ENCODE measurements at regions not wholly inside any gene's neighbourhood (a gene's known extent, or its start where the extent isn't known, plus 50 kb on each side); places are given as distances from the start of the nearest gene placed in this dataset.

DNA sequence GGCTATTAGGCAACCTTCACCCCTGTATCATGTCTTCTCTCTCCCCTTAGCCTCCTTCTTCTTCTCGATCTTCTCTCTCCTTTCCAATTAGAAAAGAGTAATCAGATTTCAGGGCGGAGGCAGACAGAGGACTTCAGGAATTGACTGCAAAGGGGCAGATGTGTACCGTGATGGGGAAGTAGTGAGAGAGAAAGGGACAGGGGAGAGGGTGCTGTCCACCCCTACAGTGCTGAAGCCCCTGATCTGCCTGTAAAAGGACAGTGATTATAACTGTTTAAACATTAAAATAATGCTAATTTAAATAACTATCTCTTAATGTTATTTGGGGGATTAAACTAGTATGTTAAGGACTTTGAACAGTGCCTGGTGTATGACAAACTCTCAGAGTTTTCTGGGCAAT, 178.5 kb downstream of the ACTR3 start:
- ATAC-seq (no peak), DNase-seq (no peak)
- Histone ChIP-seq H3K4me3 (no peak overlapping the region), H3K9me3 (no peaks in the 10 kb centered on the region), H3K27me3 (no peaks in the 10 kb centered on the region), H3K4me1 (no peaks in the 10 kb centered on the region), H3K36me3 (no peaks in the 10 kb centered on the region), H3K27ac (no peak overlapping the region)
- intact Hi-C loops (cut with DNase I; ENCODE audit: low total_unique reads), result no loop called here
- TF ChIP-seq, protein P1, sequence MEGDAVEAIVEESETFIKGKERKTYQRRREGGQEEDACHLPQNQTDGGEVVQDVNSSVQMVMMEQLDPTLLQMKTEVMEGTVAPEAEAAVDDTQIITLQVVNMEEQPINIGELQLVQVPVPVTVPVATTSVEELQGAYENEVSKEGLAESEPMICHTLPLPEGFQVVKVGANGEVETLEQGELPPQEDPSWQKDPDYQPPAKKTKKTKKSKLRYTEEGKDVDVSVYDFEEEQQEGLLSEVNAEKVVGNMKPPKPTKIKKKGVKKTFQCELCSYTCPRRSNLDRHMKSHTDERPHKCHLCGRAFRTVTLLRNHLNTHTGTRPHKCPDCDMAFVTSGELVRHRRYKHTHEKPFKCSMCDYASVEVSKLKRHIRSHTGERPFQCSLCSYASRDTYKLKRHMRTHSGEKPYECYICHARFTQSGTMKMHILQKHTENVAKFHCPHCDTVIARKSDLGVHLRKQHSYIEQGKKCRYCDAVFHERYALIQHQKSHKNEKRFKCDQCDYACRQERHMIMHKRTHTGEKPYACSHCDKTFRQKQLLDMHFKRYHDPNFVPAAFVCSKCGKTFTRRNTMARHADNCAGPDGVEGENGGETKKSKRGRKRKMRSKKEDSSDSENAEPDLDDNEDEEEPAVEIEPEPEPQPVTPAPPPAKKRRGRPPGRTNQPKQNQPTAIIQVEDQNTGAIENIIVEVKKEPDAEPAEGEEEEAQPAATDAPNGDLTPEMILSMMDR (IDR thresholded peaks at IDR 0.05 in 4 of 5, conservative IDR thresholded peaks at IDR 0.05 in 1 of 5), result no peak
- TF ChIP-seq POLR2A (IDR thresholded peaks at IDR 0.05), result no peak
- in situ Hi-C loops (cut with MboI; ENCODE audit: low sequenced_read_pairs in 4 of 4), result no loop called here

DNA sequence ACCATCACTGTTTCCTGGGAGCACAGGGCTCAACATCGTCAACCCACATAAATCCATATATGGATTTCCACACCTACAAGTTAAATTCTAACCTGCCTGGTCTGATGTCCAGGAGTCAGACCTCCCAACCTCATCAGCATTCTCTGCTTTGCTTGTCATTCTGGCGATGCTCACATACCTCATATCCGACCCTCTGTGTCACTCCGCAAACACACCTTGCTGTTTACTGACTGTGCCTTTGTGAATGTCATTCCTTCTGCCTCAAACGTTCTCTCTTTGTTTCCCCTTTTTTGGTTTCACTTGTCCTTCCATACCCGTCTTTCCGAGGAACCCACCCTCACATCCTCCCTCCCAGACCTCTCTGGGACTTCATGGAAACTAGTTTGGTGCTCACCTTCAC, 187.1 kb downstream of the ACTR3 start:
- Histone ChIP-seq H3K4me3 (no peak overlapping the region), H3K27ac (no peak overlapping the region), H3K36me3 (no peaks in the 10 kb centered on the region), H3K27me3 (no peaks in the 10 kb centered on the region), H3K9me3 (no peaks in the 10 kb centered on the region), H3K4me1 (no peaks in the 10 kb centered on the region)
- TF ChIP-seq, protein P1 (IDR thresholded peaks at IDR 0.05 in 4 of 5, conservative IDR thresholded peaks at IDR 0.05 in 1 of 5), result no peak
- TF ChIP-seq POLR2A (IDR thresholded peaks at IDR 0.05), result no peak
- no peak for DNase-seq
- no peak for ATAC-seq
- in situ Hi-C loops (cut with MboI; ENCODE audit: low sequenced_read_pairs in 4 of 4) (no loop called here), intact Hi-C loops (cut with DNase I; ENCODE audit: low total_unique reads) (no loop called here)

DNA sequence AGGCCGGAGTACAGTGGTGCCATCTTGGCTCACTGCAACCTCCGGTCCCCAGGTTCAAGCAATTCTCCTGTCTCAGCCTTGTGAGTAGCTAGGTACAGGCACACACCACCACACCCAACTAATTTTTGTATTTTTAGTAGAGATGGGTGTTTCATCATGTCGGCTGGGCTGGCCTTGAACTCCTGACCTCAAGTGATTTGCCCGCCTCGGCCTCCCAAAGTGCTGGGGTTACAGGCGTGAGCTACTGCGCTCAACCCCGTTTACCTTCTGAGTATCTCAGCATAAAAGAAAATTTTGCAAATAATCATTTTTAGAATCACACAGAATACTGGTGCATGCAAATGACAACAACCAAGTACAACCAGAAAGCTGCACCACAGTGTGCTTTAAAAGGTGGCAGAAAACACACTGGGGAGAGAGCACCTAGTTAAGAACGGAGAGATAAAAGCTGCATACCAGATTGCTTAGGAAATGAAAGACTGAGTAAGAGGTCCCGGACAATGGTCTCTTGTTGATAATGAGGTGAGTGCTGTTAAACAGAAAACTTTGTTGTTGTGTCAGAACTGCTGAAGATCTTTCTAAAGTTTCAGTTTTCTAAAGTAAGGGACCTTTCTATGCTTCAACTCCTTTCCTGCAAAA, 189.6 kb downstream of the ACTR3 start:
- Histone ChIP-seq H3K27ac (no peak overlapping the region), H3K4me1 (no peaks in the 10 kb centered on the region), H3K27me3 (no peaks in the 10 kb centered on the region), H3K9me3 (no peaks in the 10 kb centered on the region), H3K36me3 (no peaks in the 10 kb centered on the region), H3K4me3 (no peak overlapping the region)
- in situ Hi-C loops (cut with MboI; ENCODE audit: low sequenced_read_pairs in 4 of 4), result no loop called here
- ATAC-seq (no peak), DNase-seq (no peak)
- intact Hi-C loops (cut with DNase I; ENCODE audit: low total_unique reads), result no loop called here
- TF ChIP-seq, protein P1 (IDR thresholded peaks at IDR 0.05 in 4 of 5, conservative IDR thresholded peaks at IDR 0.05 in 1 of 5), result no peak
- no peak for TF ChIP-seq POLR2A (IDR thresholded peaks at IDR 0.05)

DNA sequence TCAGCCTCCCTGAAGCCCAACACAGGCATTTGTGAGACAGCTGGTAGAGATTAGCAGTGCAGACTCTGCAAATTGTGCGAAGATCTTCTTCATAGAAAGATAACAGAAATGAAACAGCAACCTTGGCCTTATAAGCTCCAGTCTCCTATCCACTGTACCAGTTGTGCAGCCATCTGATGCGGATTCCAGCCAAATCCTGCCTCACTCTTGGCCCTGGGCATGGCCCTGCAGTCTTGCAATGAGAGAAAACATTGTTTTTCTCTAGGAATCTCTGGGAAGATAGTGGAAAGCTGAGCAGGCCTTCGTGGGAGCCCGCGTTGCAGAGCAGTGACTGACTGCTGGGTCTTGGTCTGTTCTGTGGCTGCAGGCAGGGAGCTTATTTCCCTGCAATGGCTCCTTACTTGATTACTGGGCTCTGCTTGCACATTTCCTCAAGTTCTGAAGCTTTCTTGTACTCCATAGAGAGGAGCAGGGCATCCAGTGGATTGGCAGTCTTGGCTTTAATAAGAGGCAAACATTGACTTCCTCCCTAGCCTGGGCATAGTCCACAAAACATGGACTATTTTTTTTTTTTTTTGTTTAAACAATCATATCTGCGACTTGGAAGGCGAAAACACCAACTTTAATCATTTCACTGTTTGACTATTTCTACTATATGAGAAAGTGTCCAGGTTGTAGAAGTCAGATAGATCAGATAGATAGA, 193.0 kb downstream of the ACTR3 start:
- intact Hi-C loops (cut with DNase I; ENCODE audit: low total_unique reads), result no loop called here
- no peak for ATAC-seq
- no peaks in the 10 kb centered on the region for H3K27me3 ChIP-seq

More for the DNA sequence above, 193.0 kb downstream of the ACTR3 start:
- H3K4me3 ChIP-seq, result no peak overlapping the region
- no peak overlapping the region for H3K27ac ChIP-seq
- H3K4me1 ChIP-seq, result no peaks in the 10 kb centered on the region
- no peaks in the 10 kb centered on the region for H3K36me3 ChIP-seq
- no peaks in the 10 kb centered on the region for H3K9me3 ChIP-seq
- in situ Hi-C loops (cut with MboI; ENCODE audit: low sequenced_read_pairs in 4 of 4), result no loop called here
- DNase-seq, result no peak
- TF ChIP-seq, protein P1 (IDR thresholded peaks at IDR 0.05 in 4 of 5, conservative IDR thresholded peaks at IDR 0.05 in 1 of 5), result no peak
- TF ChIP-seq POLR2A (IDR thresholded peaks at IDR 0.05), result no peak

All from gastrocnemius medialis (tissue), 4 donors.